ENCODE measurements at regions not wholly inside any gene's neighbourhood (a gene's known extent, or its start where the extent isn't known, plus 50 kb on each side); places are given as distances from the start of the nearest gene placed in this dataset.
"Not testable (repeated sequence)": the region's sequence is repeated elsewhere in the genome, so short reads cannot be mapped to it uniquely, and the experiment has no call there.

DNA sequence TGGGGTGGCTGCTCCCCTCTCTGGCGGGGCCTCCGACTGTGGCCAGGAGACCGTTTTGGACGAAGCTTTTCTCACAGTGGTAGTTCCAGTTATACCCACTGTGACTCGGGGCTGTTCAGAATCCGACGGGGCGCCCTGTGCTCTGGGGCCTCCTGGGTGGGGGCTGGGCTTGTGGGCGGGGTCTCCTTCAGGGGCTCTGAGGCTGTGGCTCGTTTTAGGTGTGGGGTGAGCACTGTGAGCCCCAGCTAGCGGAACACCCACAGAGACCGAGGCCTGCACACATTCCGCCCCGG, 383.4 kb downstream of the TMEM121 start:
- DNase-seq: not testable (repeated sequence)

DNA sequence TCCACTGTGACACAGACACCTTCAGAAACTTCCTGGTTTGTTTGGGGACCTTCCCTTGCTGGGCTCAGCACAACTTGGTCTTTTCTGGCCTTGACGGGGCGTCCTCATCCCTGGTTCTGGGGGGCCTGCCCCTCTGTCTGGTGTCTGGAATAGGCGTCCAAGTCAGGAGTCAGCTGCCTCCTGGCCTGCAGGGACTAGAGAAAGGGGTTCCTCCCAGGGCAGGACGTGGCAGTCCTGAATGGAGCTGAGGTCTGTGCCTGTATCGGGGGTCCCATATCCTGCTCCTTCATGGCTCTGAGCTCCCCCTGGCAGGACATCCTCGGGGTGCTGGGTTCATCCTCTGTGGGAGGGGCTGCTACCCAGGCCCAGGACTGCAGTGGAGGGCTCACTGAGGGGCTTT, 384.0 kb downstream of the TMEM121 start:
- DNase-seq: no peak

DNA sequence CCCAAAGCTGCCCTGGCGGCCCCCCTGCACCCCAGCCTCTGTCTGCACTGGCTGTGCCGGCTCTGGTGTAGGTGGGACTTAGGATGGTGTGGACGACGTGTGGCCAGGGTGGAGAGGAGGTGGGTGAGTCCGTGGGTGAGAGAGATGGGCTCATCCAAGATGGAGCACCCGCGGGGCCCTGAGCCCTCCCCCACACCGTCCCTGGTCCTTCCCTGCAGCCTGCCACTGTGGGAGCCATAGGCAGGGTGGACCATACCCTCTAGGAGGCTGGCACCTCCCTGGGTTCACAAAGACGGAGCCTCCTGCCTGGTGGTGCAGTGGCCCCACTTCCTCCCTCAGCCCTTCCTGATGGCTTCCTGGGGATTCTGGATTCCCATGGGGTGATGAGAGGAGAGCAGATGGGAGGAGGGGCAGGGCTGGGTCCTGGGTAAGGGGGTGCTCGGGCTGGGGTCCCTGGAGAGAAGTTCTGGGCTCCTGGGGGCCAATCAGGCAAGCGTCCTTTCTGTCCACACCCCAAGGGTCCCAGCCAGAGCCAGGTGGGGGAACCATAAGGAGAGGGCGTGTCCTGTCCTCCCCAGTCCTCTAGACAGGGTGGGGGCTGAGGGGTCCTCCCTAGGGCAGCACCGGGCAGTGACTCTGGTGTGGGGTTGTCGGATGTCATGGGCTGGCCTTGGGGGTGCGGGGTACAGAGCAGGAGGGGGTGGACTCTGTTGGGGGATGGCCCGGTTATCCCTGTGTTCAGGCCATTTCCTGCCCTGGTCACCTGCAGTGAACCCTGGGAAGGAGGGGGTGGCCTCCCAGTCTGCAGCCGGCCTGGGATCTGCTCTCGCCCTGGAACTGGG, 384.8 kb downstream of the TMEM121 start:
- no peak for DNase-seq

DNA sequence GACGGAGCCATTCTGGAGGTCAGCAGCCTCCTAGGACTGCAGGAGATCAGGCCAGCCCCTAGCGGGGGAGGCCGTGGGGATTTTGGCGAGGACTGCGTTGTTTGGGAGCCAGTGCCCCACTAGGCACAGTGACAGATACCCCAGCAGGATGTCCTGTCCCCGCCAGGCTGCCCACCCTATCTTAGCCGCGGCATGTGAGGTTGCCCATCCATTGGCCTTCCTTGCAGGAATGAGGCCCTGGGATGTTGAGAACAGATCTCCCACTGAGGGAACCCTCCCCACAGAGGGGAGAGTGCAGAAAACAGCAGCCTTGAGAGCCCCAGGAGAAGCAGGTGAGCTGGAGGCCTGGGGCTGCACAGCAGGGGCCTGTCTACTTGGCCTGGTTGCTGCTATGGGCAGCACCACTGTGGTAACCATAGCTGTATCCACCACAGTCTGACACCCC, 385.5 kb downstream of the TMEM121 start:
- not testable (repeated sequence) for DNase-seq

DNA sequence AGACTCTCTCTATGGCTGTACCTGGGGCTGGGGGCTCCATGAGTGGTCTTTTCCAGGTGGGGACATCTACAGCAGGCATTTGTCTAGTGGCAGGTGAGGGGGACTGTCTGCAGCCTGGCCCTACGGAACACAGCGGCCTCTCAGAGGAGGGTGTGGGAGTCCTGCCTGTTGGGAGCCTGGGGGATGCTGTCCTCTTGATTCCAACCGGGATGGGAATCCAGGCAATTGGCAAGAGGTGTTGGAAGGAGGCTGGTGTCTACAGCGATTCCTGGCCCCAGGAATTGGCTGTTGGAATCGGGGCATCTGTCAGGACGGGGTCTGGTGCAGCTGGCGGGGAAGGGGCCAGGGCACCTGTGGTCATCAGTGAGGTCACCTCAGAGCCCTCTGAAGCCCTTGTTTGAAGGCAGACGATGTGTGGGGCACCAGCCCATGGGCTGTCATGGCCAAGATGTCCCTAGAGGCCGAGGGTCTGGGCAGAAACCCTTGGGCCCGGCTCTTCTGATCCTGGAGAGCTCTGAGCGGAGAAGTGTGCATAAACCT, 386.3 kb downstream of the TMEM121 start:
- no peak for DNase-seq

DNA sequence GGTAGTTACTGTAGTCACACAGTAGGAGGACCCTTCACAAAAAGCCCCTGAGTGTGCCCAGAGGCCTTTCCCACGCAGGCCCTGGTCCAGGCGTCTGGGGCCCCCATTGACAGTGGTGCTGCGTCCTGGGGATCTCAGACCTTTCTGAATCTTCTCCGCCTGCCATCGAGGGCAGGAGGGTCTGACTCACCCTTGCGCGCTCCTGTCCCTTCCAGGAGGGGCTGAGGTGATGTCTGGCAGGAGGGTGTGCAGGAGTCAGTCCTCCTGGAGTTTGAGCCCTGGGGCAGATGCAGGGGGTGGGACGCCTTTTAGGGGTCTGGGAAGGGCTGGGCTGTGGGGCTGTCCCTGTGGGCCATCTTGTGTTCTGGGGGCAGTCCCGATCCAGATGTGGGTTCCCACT, 386.8 kb downstream of the TMEM121 start:
- DNase-seq: no peak

DNA sequence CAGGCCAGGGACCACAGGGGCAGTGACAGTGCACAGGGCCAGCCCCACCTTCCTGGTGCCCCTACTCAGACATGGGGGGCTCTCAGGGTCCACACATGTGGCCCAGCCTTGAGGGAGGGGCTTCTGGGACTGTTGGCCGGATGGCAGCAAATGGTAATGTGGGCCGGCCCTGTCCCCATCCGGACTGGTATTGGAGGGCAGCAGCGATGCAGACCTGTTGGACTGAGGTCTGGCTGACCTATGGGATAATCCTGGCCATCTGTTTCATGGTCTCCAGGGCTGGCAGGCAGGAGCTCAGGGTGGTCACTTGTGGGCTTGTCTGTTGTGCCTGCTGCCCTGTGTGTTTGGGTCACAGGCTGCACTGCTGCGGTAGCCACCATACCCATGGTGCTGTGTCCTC, 387.5 kb downstream of the TMEM121 start:
- DNase-seq: no peak

DNA sequence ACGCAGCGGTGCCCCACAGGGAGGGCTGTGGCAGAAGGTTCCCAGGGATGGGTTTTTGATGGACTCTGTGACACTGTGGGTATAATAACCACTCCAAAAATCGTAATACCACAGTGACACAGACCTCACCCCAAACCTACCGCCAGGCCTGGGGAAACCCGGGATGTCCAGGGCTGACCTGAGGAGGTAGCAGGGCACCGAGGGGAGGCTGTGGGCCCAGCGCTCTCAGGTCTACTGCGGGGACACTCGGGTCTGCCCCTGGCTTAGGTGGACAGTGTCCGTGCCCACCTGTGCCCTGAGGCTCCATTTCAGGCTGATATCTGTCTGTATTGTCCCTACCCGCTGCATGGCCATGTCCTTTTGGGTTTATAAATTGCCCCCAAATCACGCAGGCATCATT, 387.9 kb downstream of the TMEM121 start:
- DNase-seq: not testable (repeated sequence)

DNA sequence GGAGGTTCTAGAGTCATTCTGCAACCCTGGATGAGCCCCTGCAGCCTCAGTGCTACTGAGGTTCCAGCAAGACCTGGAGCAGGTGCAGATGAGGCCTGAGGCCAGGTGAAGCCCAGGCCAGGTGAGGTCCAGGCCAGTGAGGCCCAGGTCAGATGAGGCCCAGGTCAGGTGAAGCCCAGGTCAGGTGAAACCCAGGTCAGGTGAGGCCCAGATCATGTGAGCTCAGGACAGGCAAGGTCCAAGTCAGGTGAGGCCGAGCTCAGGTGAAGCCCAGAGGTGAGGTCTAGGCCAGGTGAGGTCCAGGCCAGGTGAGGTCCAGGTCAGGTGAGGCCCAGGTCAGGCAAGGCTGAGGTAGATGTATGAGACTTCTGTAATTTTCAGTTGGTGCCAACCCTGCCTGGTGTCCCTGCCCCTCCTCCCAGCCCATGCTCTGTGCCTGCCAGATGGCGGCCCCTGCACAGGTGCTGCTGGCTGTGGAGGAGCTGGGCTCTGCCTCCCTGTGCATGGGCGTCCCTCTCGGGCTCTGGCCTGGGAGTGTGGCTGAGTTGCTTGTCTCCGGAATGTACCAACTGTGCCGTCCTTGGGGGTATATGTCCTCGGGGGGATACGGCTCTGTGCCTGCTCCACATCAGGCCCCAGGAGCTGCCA, 388.5 kb downstream of the TMEM121 start:
- no peak for DNase-seq

DNA sequence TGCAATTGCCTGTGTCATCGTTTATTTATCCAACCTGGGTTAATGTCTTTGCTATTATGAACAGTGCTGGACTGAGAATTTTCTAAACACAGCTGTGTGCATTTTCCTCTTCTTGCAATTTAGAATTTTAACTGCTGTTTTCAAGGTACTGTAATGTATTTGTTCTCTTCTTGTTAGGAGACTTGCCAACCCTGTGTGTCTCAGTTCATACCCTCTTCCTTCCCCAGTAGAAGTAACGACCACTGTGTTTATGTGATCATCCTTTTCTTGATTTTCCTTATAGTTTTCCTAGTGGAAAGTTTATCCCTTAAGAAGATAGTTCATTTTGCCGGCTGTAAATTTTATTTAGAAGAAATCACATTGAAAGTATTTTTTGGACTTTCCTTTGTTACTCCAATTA, 389.2 kb downstream of the TMEM121 start:
- not testable (repeated sequence) for DNase-seq

DNA sequence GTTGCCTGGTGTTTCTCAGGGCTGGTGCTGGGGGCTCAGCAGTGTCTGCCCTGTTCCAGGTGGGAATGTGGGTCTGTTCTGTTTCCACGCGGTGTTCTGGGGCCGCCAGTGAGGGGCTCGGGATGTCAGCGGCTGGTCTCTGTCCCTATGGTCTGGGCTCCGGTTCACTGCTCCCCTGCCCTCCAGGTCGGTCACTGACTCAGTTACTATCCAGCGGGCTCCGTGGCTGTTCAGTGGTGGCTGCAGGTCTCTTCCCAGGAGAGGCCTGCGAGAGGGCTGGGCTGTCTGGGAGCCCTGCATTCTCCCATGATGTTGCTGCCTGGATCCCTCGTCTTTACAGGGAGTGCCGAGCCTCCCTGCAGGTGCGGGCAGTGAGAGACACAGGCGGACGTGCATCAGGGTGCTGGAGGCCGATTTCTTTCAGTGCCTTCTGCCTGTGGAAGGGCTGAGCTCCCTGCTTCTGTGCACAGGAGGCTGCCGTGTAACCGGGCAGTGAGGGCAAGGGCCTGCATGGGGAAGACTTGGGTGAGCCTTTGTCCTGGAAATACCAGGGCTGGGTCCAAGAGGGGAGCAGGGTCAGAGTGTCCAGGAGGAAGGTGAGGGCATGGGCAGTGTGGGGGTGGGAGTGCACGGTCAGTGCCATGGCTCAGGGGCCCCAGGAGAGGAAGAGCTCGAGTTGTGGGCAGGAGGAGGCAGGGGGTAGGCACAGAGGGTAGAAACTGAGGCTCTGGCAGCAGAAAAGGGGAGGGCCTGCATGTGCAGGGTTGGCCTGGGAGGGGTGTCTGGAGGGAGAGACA, 391.0 kb downstream of the TMEM121 start:
- not testable (repeated sequence) for DNase-seq

DNA sequence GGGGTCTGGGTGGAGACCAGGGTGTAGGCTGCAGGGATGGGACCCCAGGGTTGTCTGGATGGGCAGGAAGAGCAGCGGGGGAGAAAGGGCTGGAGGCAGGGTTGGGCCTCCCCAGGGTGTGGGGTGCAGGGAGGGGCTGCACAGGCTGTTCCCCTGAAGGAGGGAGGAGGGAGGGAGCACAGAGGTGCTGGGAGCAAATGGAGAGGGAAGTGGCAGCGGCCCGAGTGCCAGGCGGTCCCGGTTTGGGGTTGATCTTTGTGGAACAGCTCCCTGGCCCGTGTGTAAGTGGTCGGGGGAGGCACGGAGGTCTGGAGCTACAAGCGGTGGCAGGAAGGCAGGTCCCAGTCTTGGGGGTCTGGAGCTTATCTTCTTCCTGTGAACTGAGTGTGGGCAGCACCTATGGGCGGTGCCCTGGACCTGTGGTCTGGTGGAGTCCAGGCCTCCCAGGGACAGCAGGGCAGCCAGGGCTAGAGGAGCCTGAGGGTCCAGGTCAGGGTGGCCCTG, 391.6 kb downstream of the TMEM121 start:
- no peak for DNase-seq

DNA sequence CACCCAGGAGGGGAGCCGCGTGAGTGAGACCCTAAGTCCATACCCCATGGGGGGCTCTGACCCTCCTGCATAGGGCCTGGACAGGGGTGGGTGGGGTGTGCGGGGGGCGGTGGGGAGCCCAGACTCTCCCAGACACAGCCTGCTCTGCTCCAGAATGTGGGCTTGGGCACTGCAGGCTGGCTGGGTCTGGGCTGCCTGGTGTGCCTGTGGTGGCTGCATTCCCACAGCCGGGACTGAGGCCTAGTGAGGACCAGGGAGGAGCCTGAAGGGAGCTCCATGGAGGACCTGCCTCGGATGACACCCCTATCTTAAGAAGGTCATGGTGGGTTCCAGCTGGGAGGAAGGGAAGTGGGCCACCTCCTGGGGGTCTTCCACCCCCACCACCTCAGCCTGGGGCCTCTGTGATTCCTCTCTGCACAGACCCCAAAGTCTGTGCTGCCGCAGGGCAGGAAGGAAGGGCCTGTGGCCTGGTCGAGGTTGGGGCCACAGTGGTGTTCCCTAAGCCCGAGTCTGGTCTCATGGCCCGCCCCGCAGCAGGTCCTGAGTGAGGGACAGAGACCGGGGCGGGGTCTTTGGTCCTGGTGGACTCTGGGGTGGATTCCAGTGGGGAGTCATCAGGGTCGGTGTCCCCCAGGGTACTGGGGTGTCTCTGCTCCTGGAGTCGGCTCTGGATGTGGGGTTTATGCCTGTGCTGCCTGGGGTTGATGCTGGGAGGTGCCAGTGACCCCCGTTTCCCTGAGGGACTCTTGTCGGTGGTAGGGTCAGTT, 392.3 kb downstream of the TMEM121 start:
- DNase-seq: no peak

DNA sequence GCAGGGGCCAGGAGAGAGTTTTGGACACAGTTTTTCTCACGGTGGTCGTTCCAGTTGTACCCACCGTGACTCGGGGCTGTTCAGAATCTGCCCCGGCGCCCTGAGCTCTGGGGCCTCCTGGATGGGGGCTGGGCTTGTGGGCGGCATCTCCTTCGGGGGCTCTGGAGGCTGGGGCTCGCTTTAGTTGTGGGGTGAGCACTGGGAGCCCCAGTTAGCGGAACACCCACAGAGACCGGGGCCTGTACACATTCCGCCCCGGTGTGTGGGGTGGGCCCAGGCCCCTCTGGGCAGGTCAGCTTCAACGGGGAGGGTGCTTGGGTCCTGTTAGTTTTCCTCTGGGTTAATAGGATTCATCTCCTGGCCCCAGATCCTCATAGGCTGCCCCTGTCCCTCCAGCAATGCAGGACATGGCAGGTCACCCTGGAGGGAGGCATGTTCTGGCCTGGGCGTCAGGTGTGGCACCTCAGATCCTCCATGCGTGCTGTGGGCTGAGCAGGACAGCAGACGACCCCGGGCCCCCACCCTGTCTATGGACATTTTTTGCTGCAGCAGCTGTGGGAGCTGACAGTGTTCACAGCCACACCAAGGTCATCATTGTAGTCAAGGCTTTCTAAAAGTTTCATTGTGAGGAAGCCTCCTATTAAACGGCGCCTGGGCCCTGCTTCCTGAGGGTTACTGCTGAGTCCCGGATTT, 393.2 kb downstream of the TMEM121 start:
- DNase-seq: no peak

DNA sequence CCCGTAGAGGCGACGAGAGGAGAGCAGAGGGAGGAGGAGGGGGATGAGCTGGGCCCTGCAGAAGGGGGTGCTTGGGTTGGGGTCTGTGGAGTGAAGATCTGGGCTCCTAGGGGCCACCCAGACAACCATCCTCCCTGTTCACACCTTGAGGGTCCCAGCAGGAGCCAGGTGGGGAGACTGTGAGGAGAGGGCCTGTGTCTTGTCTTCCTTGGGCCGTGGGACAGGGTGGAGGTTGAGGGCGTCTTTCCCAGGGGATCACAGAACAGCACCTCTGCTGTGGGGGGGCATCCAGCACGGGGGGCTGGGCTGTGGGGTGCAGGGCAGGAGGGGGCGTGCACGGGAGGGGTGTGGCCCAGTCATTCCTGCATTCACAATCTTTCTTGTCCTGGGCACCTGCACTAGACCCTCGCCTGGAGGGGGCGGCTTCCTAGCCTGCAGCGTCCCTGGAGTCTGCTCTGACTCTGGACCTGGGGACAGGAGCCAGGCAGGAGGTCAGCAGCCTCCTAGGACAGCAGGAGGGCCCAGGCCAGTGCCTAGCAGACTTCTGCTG, 393.8 kb downstream of the TMEM121 start:
- not testable (repeated sequence) for DNase-seq

DNA sequence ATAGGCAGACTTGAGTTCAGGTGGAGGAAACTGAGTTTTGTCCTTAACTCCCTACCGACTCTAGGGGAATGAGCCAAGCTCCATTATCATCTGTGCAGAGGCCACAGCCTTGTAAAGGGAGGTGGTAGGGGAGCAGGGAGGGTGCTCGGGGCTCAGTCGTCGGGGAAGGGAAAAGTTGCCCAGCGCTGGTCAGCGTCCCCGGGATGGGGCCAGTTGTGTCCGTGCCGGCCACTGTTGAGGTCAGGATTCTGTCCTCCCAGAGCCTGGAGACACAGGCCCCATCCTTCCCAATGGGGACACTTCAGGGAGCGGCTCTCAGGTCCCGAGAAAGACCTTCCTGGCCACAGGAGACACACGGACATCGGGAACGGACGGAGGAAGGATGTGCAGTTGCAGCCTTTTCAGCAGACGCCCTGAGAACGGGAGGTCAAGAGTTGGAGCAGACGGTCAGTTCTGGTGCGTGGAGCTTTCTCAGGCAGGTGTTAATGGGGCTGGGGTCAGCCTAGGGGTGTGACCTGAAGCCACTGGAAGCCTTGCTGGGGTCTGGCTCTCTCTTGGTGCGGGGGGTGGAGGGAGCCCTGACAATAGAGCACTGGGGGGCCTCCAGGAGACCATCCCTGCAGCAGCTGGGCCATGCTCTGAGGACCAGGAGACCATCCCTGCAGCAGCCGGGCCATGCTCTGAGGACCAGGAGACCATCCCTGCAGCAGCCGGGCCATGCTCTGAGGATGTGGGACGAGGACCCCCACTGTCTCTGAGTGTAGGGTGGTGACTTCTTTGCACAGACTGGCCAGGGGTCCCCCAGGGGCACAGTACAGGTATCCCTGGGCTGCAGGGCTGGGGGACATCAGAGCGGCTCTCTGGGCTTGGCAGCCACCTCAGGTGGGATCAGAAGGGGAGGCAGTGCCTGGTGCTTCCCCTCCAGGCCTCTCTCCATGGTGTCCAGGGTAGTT, 394.7 kb downstream of the TMEM121 start:
- DNase-seq: not testable (repeated sequence)

DNA sequence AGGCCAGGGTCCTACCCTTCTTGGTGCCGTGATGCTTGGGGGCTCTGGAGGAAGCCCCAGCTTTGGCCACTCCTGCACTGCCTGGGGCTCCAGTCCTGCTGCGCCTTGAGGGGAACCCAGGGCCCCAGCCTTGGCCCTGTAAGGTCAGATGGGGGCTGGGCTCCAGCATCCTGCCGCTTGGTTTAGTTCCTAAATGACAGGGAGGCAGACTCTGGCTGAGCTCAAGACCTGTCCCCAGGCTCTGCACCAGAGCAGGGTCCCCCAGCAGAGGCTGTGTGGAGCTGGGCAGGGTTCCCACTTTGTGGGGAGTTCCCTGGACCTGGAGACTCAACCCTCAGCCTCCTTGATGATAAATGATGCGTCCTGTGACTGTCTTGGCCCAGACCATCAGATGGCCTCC, 395.4 kb downstream of the TMEM121 start:
- DNase-seq: not testable (repeated sequence)

DNA sequence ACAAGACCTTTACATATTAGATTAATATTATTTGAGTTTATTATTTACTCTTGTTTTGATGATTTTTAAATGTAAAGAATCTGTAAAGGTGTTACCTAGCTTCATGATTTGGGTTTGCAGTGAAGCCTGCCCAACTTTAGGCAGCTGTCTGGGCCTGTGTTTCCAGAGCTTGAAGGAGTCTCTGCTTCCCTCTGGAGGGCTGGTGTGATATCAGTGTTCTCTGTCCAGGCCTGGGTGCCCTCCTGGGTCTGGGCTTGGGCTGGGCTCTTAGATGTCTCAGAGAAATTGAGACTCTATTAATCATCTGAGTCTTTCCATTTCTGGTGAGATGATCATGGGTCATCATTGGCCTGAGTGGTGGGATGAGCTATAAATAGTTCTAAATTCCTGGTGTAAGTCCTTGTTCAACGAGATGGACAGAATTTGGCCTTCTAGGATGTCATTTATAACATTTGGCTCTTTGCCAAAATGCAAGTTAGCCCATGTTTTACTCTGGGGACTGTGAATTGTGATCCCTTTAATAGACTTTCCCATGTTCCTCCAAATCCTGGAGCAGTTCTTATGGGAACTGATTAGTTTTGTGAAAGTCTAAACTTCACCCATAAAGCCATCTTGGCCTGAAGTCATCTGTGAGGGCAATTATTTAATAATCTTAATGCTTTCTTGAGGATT, 397.3 kb downstream of the TMEM121 start:
- not testable (repeated sequence) for DNase-seq

DNA sequence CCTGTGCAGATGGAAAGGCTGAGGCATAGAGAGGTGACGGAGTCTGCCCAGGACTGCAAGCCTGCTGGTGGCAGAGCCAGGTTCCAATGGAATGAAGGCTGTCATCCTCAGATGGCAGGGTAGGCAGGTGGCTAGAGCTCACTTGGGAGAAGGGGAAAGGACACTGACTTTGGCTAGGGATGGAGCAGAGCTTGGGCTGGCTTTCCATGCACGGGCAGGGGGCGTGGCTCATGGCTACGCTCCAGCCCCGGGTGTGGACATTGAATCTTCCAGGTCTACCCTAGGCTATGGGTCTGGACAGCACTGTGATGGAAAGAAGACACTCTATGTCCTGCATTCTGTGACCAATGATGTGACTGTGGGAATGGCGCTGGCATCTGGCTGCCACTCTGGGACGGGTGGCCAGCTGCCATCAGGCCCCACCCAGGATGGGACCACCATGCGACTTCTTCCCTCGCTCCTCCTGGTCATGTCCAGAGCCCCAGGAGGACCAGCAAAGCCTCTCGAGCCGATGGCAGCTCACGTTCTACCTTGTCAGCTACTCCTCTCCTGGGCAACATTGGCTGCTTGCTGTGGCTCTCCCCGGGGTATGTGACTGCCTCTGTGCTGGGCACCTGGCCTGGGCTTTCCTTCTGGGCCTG, 398.7 kb downstream of the TMEM121 start:
- DNase-seq: no peak

All from left hindlimb (tissue), 1 donor.